ENCODE measurements at regions not wholly inside any gene's neighbourhood (a gene's known extent, or its start where the extent isn't known, plus 50 kb on each side); places are given as distances from the start of the nearest gene placed in this dataset.

- TF ChIP-seq EZH2 (IDR thresholded peaks at IDR 0.05; ENCODE audit: borderline replicate concordance, low read depth, low read length, poor library complexity, severe bottlenecking) = no peak
- TF ChIP-seq CTCF (conservative IDR thresholded peaks at IDR 0.05; ENCODE audit: low read depth, low read length) = no peak
- Histone ChIP-seq H3K27me3 (replicated peaks; ENCODE audit: insufficient read depth, low read depth, low read length, poor library complexity) (no peaks in the 10 kb centered on the region), H3K27ac (ENCODE audit: low read depth, low read length, poor library complexity, severe bottlenecking) (no peak overlapping the region), H3K4me1 (ENCODE audit: insufficient read depth, low read length, poor library complexity, severe bottlenecking) (no peaks in the 10 kb centered on the region), H3K9me3 (ENCODE audit: low read depth, low read length, poor library complexity, severe bottlenecking) (no peaks in the 10 kb centered on the region), H3K36me3 (ENCODE audit: insufficient read depth, low read length, poor library complexity, severe bottlenecking) (no peaks in the 10 kb centered on the region), H3K4me3 (ENCODE audit: low read depth, low read length, poor library complexity, severe bottlenecking) (no peak overlapping the region)
- no TSS peak for BruUV-seq (replicated peaks)
- DNase-seq (ENCODE audit: low spot score) = no peak
- ChIA-PET POLR2A (ENCODE audit: low non-redundant PET) (no interaction called here), CTCF (no interaction called here)
- intact Hi-C loops (cut with micrococcal nuclease; ENCODE audit: unreplicated experiment) = no loop called here
These were observed 185.3 kb upstream of the EDNRB start for GRCh38 chr13:78103936-78104335.

GRCh38 chr13:78102741-78103140 is 184.1 kb upstream of the EDNRB start:
- intact Hi-C loops (cut with micrococcal nuclease; ENCODE audit: unreplicated experiment) = no loop called here
- Histone ChIP-seq H3K27ac (ENCODE audit: low read depth, low read length, poor library complexity, severe bottlenecking) (no peak overlapping the region), H3K4me3 (ENCODE audit: low read depth, low read length, poor library complexity, severe bottlenecking) (no peak overlapping the region), H3K9me3 (ENCODE audit: low read depth, low read length, poor library complexity, severe bottlenecking) (no peaks in the 10 kb centered on the region), H3K27me3 (replicated peaks; ENCODE audit: insufficient read depth, low read depth, low read length, poor library complexity) (no peaks in the 10 kb centered on the region), H3K36me3 (ENCODE audit: insufficient read depth, low read length, poor library complexity, severe bottlenecking) (no peaks in the 10 kb centered on the region), H3K4me1 (ENCODE audit: insufficient read depth, low read length, poor library complexity, severe bottlenecking) (no peaks in the 10 kb centered on the region)
- TF ChIP-seq EZH2 (IDR thresholded peaks at IDR 0.05; ENCODE audit: borderline replicate concordance, low read depth, low read length, poor library complexity, severe bottlenecking) = no peak
- TF ChIP-seq CTCF (conservative IDR thresholded peaks at IDR 0.05; ENCODE audit: low read depth, low read length) = no peak
- ChIA-PET CTCF (no interaction called here), POLR2A (ENCODE audit: low non-redundant PET) (no interaction called here)
- no TSS peak for BruUV-seq (replicated peaks)
- DNase-seq (ENCODE audit: low spot score) = no peak

- BruUV-seq (replicated peaks) = no TSS peak
- POLR2A ChIA-PET (ENCODE audit: low non-redundant PET) = no interaction called here
- H3K4me1 ChIP-seq (ENCODE audit: insufficient read depth, low read length, poor library complexity, severe bottlenecking) = no peaks in the 10 kb centered on the region
- no peaks in the 10 kb centered on the region for H3K9me3 ChIP-seq (ENCODE audit: low read depth, low read length, poor library complexity, severe bottlenecking)
- DNase-seq (ENCODE audit: low spot score) = no peak
- no peaks in the 10 kb centered on the region for H3K27me3 ChIP-seq (replicated peaks; ENCODE audit: insufficient read depth, low read depth, low read length, poor library complexity)
- CTCF ChIA-PET = no interaction called here
- no peak for TF ChIP-seq CTCF (conservative IDR thresholded peaks at IDR 0.05; ENCODE audit: low read depth, low read length)
- no peak for TF ChIP-seq EZH2 (IDR thresholded peaks at IDR 0.05; ENCODE audit: borderline replicate concordance, low read depth, low read length, poor library complexity, severe bottlenecking)
- H3K36me3 ChIP-seq (ENCODE audit: insufficient read depth, low read length, poor library complexity, severe bottlenecking) = no peaks in the 10 kb centered on the region
- no peak overlapping the region for H3K4me3 ChIP-seq (ENCODE audit: low read depth, low read length, poor library complexity, severe bottlenecking)
- H3K27ac ChIP-seq (ENCODE audit: low read depth, low read length, poor library complexity, severe bottlenecking) = no peak overlapping the region
- intact Hi-C loops (cut with micrococcal nuclease; ENCODE audit: unreplicated experiment) = no loop called here
These were observed 183.6 kb upstream of the EDNRB start for GRCh38 chr13:78102121-78102677.
